MM.1S (cell line): ENCODE measurements at regions not wholly inside any gene's neighbourhood (a gene's known extent, or its start where the extent isn't known, plus 50 kb on each side); places are given as distances from the start of the nearest gene placed in this dataset.
"Not testable (repeated sequence)": the region's sequence is repeated elsewhere in the genome, so short reads cannot be mapped to it uniquely, and the experiment has no call there.

Experiments used
- DNase-seq: peaks from one replicate; pipeline ENCODE4 v3.0.0-alpha.2; 2015
- H2AFZ ChIP-seq: fragments of 300-600 bp; sonication (generic); 2 replicates; pipeline ENCODE4 v1.6.0; 2016; ENCODE audit warnings: antibody characterized with exemption, low read length
- H3F3A ChIP-seq: fragments of 300-600 bp; sonication (generic); 2 replicates; pipeline ENCODE4 v1.6.1; 2016; ENCODE audit warnings: mild to moderate bottlenecking, antibody characterized with exemption, low read length, moderate library complexity, mixed read lengths; ENCODE audit not compliant: insufficient read depth
- H3K27ac ChIP-seq: fragments of 300-600 bp; sonication (generic); 2 replicates; pipeline ENCODE4 v1.5.1; 2016; ENCODE audit warnings: mild to moderate bottlenecking, low read length
- H3K27me3 ChIP-seq: fragments of 300-600 bp; sonication (generic); replicated peaks from 2 replicates; pipeline ENCODE4 v1.6.0; 2016; ENCODE audit warnings: low read length; ENCODE audit not compliant: insufficient read depth
- H3K36me3 ChIP-seq: fragments of 300-600 bp; sonication (generic); replicated peaks from 2 replicates; pipeline ENCODE4 v1.6.1; 2016; ENCODE audit warnings: mild to moderate bottlenecking, low read length, mixed read lengths; ENCODE audit not compliant: insufficient read depth
- H3K4me1 ChIP-seq: fragments of 300-600 bp; sonication (generic); 2 replicates; pipeline ENCODE4 v1.6.1; 2016; ENCODE audit warnings: low read length, mixed read lengths
- H3K4me2 ChIP-seq: fragments of 300-600 bp; sonication (generic); 2 replicates; pipeline ENCODE4 v1.6.0; 2016; ENCODE audit warnings: low read depth, low read length
- H3K4me3 ChIP-seq: fragments of 300-600 bp; sonication (generic); 2 replicates; pipeline ENCODE4 v1.5.1; 2016; ENCODE audit warnings: low read length, mixed read lengths
- H3K79me2 ChIP-seq: fragments of 300-600 bp; sonication (generic); 2 replicates; pipeline ENCODE4 v1.6.1; 2016; ENCODE audit warnings: mixed run types, low read length, mixed read lengths
- H3K9ac ChIP-seq: fragments of 300-600 bp; sonication (generic); 2 replicates; pipeline ENCODE4 v1.6.1; 2016; ENCODE audit warnings: low read length, mixed read lengths
- H3K9me2 ChIP-seq: fragments of 300-600 bp; sonication (generic); replicated peaks from 2 replicates; pipeline ENCODE4 v1.6.1; 2016; ENCODE audit warnings: mild to moderate bottlenecking, low read length, mixed read lengths; ENCODE audit not compliant: insufficient read depth
- H3K9me3 ChIP-seq: fragments of 300-600 bp; sonication (generic); replicated peaks from 2 replicates; pipeline ENCODE4 v1.6.1; 2016; ENCODE audit warnings: mild to moderate bottlenecking, low read length, mixed read lengths; ENCODE audit not compliant: insufficient read depth
- H4K20me1 ChIP-seq: fragments of 300-600 bp; sonication (generic); 2 replicates; pipeline ENCODE4 v1.6.1; 2016; ENCODE audit warnings: mild to moderate bottlenecking, low read length, moderate library complexity, mixed read lengths; ENCODE audit not compliant: insufficient read depth
- EZH2 ChIP-seq: fragments of 300-600 bp; sonication (generic); optimal IDR thresholded peaks from 2 replicates; pipeline ENCODE3; 2017; ENCODE audit warnings: low read depth, mild to moderate bottlenecking, antibody characterized with exemption, low read length, mixed read lengths
- EZH2phosphoT487 ChIP-seq: fragments of 300-600 bp; sonication (generic); IDR thresholded peaks from 2 replicates; pipeline ENCODE4 v1.6.1; 2018; ENCODE audit warnings: antibody characterized with exemption, low read length
- TF ChIP-seq, protein P1 (sequence below): fragments of 300-600 bp; sonication (generic); IDR thresholded peaks from 2 replicates; pipeline ENCODE4 v1.5.1; 2016; ENCODE audit warnings: antibody characterized with exemption, low read length, mixed read lengths

DNA sequence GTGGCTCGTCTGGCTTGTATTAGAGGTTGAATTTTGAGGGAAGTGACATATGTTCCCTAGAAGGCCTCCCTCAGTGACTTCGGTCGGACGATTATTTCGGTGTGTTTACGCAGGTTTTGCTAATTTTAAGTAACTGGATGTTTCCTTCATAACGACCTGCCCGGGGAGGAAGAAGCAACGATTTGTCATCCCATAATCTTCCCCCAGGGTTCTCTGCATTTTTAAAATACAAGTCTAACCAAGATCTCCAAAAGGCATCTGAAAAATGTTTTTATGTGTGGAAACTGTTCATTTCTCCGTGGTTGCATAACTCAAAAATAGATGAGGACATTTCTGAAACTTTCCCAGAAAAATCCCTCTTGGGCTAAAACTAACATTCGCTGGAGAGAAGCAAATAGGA, 195.4 kb downstream of the SHOX start:
- no peaks in the 10 kb centered on the region for H3K27me3 ChIP-seq
- no peaks in the 10 kb centered on the region for H4K20me1 ChIP-seq
- no peaks in the 10 kb centered on the region for H3K79me2 ChIP-seq
- no peaks in the 10 kb centered on the region for H3F3A ChIP-seq
- no peak overlapping the region for H3K27ac ChIP-seq
- no peaks in the 10 kb centered on the region for H3K9me3 ChIP-seq
- DNase-seq, result no peak
- H3K4me1 ChIP-seq, result no peaks in the 10 kb centered on the region
- H3K4me3 ChIP-seq, result no peak overlapping the region
- H3K4me2 ChIP-seq, result no peak overlapping the region
- no peaks in the 10 kb centered on the region for H3K36me3 ChIP-seq
- no peaks in the 10 kb centered on the region for H3K9me2 ChIP-seq
- TF ChIP-seq, protein P1, sequence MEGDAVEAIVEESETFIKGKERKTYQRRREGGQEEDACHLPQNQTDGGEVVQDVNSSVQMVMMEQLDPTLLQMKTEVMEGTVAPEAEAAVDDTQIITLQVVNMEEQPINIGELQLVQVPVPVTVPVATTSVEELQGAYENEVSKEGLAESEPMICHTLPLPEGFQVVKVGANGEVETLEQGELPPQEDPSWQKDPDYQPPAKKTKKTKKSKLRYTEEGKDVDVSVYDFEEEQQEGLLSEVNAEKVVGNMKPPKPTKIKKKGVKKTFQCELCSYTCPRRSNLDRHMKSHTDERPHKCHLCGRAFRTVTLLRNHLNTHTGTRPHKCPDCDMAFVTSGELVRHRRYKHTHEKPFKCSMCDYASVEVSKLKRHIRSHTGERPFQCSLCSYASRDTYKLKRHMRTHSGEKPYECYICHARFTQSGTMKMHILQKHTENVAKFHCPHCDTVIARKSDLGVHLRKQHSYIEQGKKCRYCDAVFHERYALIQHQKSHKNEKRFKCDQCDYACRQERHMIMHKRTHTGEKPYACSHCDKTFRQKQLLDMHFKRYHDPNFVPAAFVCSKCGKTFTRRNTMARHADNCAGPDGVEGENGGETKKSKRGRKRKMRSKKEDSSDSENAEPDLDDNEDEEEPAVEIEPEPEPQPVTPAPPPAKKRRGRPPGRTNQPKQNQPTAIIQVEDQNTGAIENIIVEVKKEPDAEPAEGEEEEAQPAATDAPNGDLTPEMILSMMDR, result no peak
- no peak overlapping the region for H3K9ac ChIP-seq
- H2AFZ ChIP-seq, result no peak overlapping the region

DNA sequence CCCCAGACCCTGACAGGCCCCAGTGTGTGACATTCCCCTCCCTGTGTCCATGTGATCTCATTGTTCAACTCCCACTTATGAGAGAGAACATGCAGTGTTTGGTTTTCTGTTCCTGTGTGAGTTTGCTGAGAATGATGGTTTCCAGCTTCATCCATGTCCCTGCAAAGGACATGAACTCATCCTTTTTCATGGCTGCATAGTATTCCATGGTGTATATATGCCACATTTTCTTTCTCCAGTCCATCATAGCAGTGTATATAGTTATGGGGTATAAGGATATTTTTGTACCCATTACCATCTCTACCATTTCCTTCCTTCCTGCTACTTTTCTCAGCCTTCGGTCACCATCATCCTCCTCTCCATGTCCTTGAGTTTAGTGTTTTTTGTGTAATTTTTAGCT, 192.5 kb downstream of the SHOX start:
- not testable (repeated sequence) for H3K4me1 ChIP-seq, H3K27me3 ChIP-seq, H3K36me3 ChIP-seq, H3K79me2 ChIP-seq, H3K27ac ChIP-seq, DNase-seq, H3F3A ChIP-seq, H3K9me2 ChIP-seq, H3K9me3 ChIP-seq, H4K20me1 ChIP-seq, H3K4me3 ChIP-seq, H3K4me2 ChIP-seq, H3K9ac ChIP-seq, H2AFZ ChIP-seq

DNA sequence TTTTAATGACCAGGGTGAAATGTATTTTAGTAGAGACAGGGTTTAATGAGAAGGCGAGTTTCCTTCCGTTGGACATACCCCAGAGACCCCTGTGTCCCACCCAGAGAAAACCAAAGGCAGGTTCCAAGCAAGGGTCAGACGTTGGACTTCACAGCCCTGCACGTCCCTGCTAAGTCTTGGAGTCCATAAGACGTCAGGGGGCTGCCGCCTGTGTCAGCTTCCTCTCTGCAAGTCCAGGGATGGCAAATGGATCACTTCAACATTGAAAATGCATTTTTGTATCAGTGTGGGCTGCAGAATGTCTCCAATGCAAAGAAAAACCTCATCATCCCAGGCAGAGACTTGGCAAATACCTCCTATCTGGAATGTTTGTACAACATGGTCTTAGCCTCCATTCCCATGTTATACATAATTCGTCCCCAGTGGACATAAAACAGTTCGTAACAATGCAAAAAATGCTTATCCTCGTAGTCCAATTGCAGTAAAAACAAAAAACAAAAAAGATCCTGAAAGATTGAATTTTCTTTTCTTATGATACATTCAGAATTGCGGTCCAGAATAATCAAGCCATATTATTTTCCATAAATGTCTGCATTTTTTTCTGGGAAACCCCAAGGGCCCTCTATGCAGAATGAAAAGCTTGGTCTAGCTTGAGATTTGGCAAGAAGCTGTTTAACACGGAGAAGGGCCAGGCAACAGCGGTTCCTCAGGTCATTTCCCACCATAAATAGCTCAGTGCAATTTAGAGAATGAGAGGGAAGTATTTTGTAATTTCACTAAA, 190.9 kb downstream of the SHOX start:
- Histone ChIP-seq H2AFZ (no peak overlapping the region), H3K4me1 (no peaks in the 10 kb centered on the region), H3F3A (no peaks in the 10 kb centered on the region), H3K9me3 (no peaks in the 10 kb centered on the region), H3K4me2 (no peak overlapping the region), H3K4me3 (no peak overlapping the region), H3K9me2 (no peaks in the 10 kb centered on the region), H3K27ac (no peak overlapping the region), H4K20me1 (no peaks in the 10 kb centered on the region), H3K9ac (no peak overlapping the region), H3K36me3 (no peaks in the 10 kb centered on the region), H3K79me2 (no peaks in the 10 kb centered on the region), H3K27me3 (no peaks in the 10 kb centered on the region)
- DNase-seq, result no peak
- TF ChIP-seq EZH2, result no peak
- TF ChIP-seq, protein P1, result no peak
- TF ChIP-seq EZH2phosphoT487, result no peak

DNA sequence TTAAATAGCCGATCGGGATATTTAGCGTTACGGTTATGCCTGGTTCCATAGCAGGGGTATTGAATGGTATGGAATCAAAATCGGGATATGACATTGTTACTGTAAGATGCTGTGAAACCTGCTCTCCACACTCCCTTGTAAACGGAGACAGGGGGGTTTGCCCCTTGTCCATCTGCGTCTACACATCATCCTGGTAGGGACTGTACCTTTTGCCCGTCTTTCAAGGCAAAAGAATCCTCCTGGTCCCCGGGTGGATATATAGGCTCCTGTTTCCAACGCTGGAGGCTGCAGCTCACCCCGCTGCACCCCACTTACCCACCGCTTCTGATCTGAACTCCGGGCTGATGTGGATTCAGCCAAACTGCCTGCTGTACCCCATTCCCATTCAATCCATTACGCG, 189.1 kb downstream of the SHOX start:
- H3K9me2 ChIP-seq, result no peaks in the 10 kb centered on the region
- H3K27ac ChIP-seq, result no peak overlapping the region
- H3K4me2 ChIP-seq, result no peak overlapping the region
- no peaks in the 10 kb centered on the region for H3K9me3 ChIP-seq
- H3K79me2 ChIP-seq, result no peaks in the 10 kb centered on the region
- H3F3A ChIP-seq, result no peaks in the 10 kb centered on the region
- H3K9ac ChIP-seq, result no peak overlapping the region
- H3K4me1 ChIP-seq, result no peaks in the 10 kb centered on the region
- H3K4me3 ChIP-seq, result no peak overlapping the region
- TF ChIP-seq EZH2phosphoT487 (no peak), EZH2 (no peak)
- TF ChIP-seq, protein P1, result no peak
- no peak overlapping the region for H2AFZ ChIP-seq
- no peak for DNase-seq
- H3K36me3 ChIP-seq, result no peaks in the 10 kb centered on the region
- no peaks in the 10 kb centered on the region for H4K20me1 ChIP-seq
- no peaks in the 10 kb centered on the region for H3K27me3 ChIP-seq
